Loucy (cell line): ENCODE measurements at regions not wholly inside any gene's neighbourhood (a gene's known extent, or its start where the extent isn't known, plus 50 kb on each side); places are given as distances from the start of the nearest gene placed in this dataset.

Source experiments
- H2AFZ ChIP-seq: fragments of 200-600 bp; sonication (generic); 2 replicates; pipeline ENCODE4 v1.6.0; 2016; ENCODE audit warnings: antibody characterized with exemption, mild to moderate bottlenecking, low read length, moderate library complexity
- H3F3A ChIP-seq: fragments of 200-600 bp; 2 replicates; pipeline ENCODE4 v1.6.0; 2016; ENCODE audit warnings: antibody characterized with exemption, low read depth, mild to moderate bottlenecking
- H3K27me3 ChIP-seq: fragments of 200-600 bp; sonication (generic); 2 replicates; pipeline ENCODE4 v1.6.1; 2014; ENCODE audit warnings: low read length, mild to moderate bottlenecking; ENCODE audit not compliant: insufficient read depth, poor library complexity, severe bottlenecking
- H3K36me3 ChIP-seq: fragments of 200-600 bp; sonication (generic); 2 replicates; pipeline ENCODE4 v1.6.1; 2016; ENCODE audit warnings: low read length; ENCODE audit not compliant: insufficient read depth
- H3K4me1 ChIP-seq: fragments of 200-600 bp; sonication (generic); 2 replicates; pipeline ENCODE4 v1.5.1; 2014; ENCODE audit warnings: low read length, mild to moderate bottlenecking; ENCODE audit not compliant: insufficient read depth, poor library complexity, severe bottlenecking
- H3K4me2 ChIP-seq: fragments of 200-600 bp; sonication (generic); 2 replicates; pipeline ENCODE4 v1.6.0; 2014; ENCODE audit warnings: antibody characterized with exemption, low read length, low read depth, mild to moderate bottlenecking; ENCODE audit not compliant: poor library complexity, severe bottlenecking
- H3K4me3 ChIP-seq: fragments of 200-600 bp; sonication (generic); 2 replicates; pipeline ENCODE4 v1.5.1; 2014; ENCODE audit warnings: low read length, mild to moderate bottlenecking, mixed read lengths; ENCODE audit not compliant: poor library complexity, severe bottlenecking
- H3K79me2 ChIP-seq: fragments of 200-600 bp; sonication (generic); 2 replicates; pipeline ENCODE4 v1.6.1; 2014; ENCODE audit warnings: low read length; ENCODE audit not compliant: insufficient read depth
- H3K9ac ChIP-seq: fragments of 200-600 bp; sonication (generic); 2 replicates; pipeline ENCODE4 v1.6.0; 2014; ENCODE audit warnings: mild to moderate bottlenecking, low read depth, low read length, moderate library complexity; ENCODE audit not compliant: poor library complexity, severe bottlenecking
- H3K9me2 ChIP-seq: fragments of 200-600 bp; sonication (generic); replicated peaks from 2 replicates; pipeline ENCODE4 v1.6.1; 2016; ENCODE audit warnings: low read depth, low read length, mixed read lengths
- H3K9me3 ChIP-seq: fragments of 200-600 bp; sonication (generic); 2 replicates; pipeline ENCODE4 v1.6.1; 2014; ENCODE audit warnings: mild to moderate bottlenecking, antibody characterized with exemption, low read length, low read depth; ENCODE audit not compliant: insufficient read depth
- H4K20me1 ChIP-seq: fragments of 200-600 bp; sonication (generic); 2 replicates; pipeline ENCODE4 v1.6.0; 2014; ENCODE audit warnings: antibody characterized with exemption, low read length, mild to moderate bottlenecking; ENCODE audit not compliant: insufficient read depth, poor library complexity, severe bottlenecking
- CTCF ChIP-seq: fragments of 200-600 bp; sonication (generic); conservative IDR thresholded peaks from 2 replicates; pipeline ENCODE4 v1.5.1; 2014; ENCODE audit warnings: mild to moderate bottlenecking, antibody characterized with exemption, low read length
- EZH2phosphoT487 ChIP-seq: fragments of 200-600 bp; IDR thresholded peaks from 2 replicates; pipeline ENCODE4 v1.6.1; 2018; ENCODE audit warnings: antibody characterized with exemption, mild to moderate bottlenecking, moderate library complexity, borderline replicate concordance

GRCh38 chr2:106974891-106975290 lies 88.9 kb upstream of the ST6GAL2 start:
- H3K79me2 ChIP-seq = no peaks in the 10 kb centered on the region
- H3K36me3 ChIP-seq = no peaks in the 10 kb centered on the region
- H2AFZ ChIP-seq = no peak overlapping the region
- no peaks in the 10 kb centered on the region for H3F3A ChIP-seq
- H3K27me3 ChIP-seq = no peaks in the 10 kb centered on the region
- no peaks in the 10 kb centered on the region for H3K4me1 ChIP-seq
- H3K9ac ChIP-seq = no peak overlapping the region
- H3K9me2 ChIP-seq = no peaks in the 10 kb centered on the region
- H3K4me2 ChIP-seq = no peak overlapping the region
- no peak for TF ChIP-seq EZH2phosphoT487
- TF ChIP-seq CTCF = no peak
- no peaks in the 10 kb centered on the region for H4K20me1 ChIP-seq
- no peak overlapping the region for H3K4me3 ChIP-seq
- H3K9me3 ChIP-seq = no peaks in the 10 kb centered on the region

GRCh38 chr2:106975641-106976040 lies 89.7 kb upstream of the ST6GAL2 start:
- H3K4me3 ChIP-seq = no peak overlapping the region
- H4K20me1 ChIP-seq = no peaks in the 10 kb centered on the region
- no peak overlapping the region for H3K4me2 ChIP-seq
- no peaks in the 10 kb centered on the region for H3F3A ChIP-seq
- H3K79me2 ChIP-seq = no peaks in the 10 kb centered on the region
- no peak overlapping the region for H2AFZ ChIP-seq
- H3K27me3 ChIP-seq = no peaks in the 10 kb centered on the region
- no peaks in the 10 kb centered on the region for H3K9me3 ChIP-seq
- no peaks in the 10 kb centered on the region for H3K4me1 ChIP-seq
- no peaks in the 10 kb centered on the region for H3K9me2 ChIP-seq
- no peaks in the 10 kb centered on the region for H3K36me3 ChIP-seq
- no peak overlapping the region for H3K9ac ChIP-seq
- TF ChIP-seq CTCF (no peak), EZH2phosphoT487 (no peak)

- H3K79me2 ChIP-seq = no peaks in the 10 kb centered on the region
Measured at GRCh38 chr2:106976548-106976947, 90.6 kb upstream of the ST6GAL2 start.

More at GRCh38 chr2:106976548-106976947, 90.6 kb upstream of the ST6GAL2 start:
- Histone ChIP-seq H3K4me3 (no peak overlapping the region), H2AFZ (no peak overlapping the region), H3K9me2 (no peaks in the 10 kb centered on the region), H3K9me3 (no peaks in the 10 kb centered on the region), H3K4me2 (no peak overlapping the region), H3K4me1 (no peaks in the 10 kb centered on the region), H3F3A (no peaks in the 10 kb centered on the region), H3K27me3 (no peaks in the 10 kb centered on the region), H4K20me1 (no peaks in the 10 kb centered on the region), H3K36me3 (no peaks in the 10 kb centered on the region), H3K9ac (no peak overlapping the region)
- TF ChIP-seq EZH2phosphoT487 (no peak), CTCF (no peak)
